IMR-90 (cell line): ENCODE measurements at regions not wholly inside any gene's neighbourhood (a gene's known extent, or its start where the extent isn't known, plus 50 kb on each side); places are given as distances from the start of the nearest gene placed in this dataset.

Source experiments
- ATAC-seq: fragments of 200-7000 bp; cut with Tn5 transposase; 2 replicates; pipeline ENCODE4 v1.9.1; 2020; ENCODE audit warnings: low read depth, mild to moderate bottlenecking, moderate library complexity
- BruUV-seq: library from RNA; stranded (reverse); fragments of 400-500 nt; replicated peaks from 2 replicates; lab custom pipeline; 2021; lab: Mats Ljungman, UMichigan
- CTCF ChIA-PET: fragments of 300-600 bp; formaldehyde crosslinking; extraction: SDS; loops from one replicate; lab custom pipeline; 2021; ENCODE audit warnings: antibody characterized with exemption; lab: Yijun Ruan, JAX
- POLR2A ChIA-PET: fragments of 300-600 bp; sonication (Branson Sonifier 250); formaldehyde crosslinking; loops from one replicate; lab custom pipeline; 2022; ENCODE audit warnings: antibody characterized with exemption; ENCODE audit not compliant: unreplicated experiment; lab: Charles Lee
- DNase-seq: peaks from one replicate; pipeline ENCODE4 v3.0.0; 2013
- H2AFZ ChIP-seq: replicated peaks from 2 replicates; pipeline ENCODE3; 2013; ENCODE audit warnings: low read length, mild to moderate bottlenecking; ENCODE audit not compliant: poor library complexity
- H2AK5ac ChIP-seq: 2 replicates; pipeline ENCODE4 v1.6.1; 2013; ENCODE audit warnings: low read depth, low read length, inconsistent platforms
- H2AK9ac ChIP-seq: replicated peaks from 2 replicates; pipeline ENCODE3; 2013; ENCODE audit warnings: mild to moderate bottlenecking, low read depth, low read length, moderate library complexity; ENCODE audit not compliant: poor library complexity
- H2BK120ac ChIP-seq: 2 replicates; pipeline ENCODE4 v1.6.1; 2013; ENCODE audit warnings: low read depth, low read length, inconsistent platforms
- H2BK15ac ChIP-seq: 3 replicates; pipeline ENCODE4 v1.6.1; 2013; ENCODE audit warnings: low read depth, low read length, inconsistent platforms
- H2BK20ac ChIP-seq: 2 replicates; pipeline ENCODE4 v1.6.1; 2013; ENCODE audit warnings: low read depth, mild to moderate bottlenecking, inconsistent platforms, low read length, moderate library complexity
- H2BK5ac ChIP-seq: 2 replicates; pipeline ENCODE4 v1.6.1; 2013; ENCODE audit warnings: mild to moderate bottlenecking, low read depth, low read length, inconsistent platforms; ENCODE audit not compliant: poor library complexity, severe bottlenecking
- H3K14ac ChIP-seq: replicated peaks from 2 replicates; pipeline ENCODE4 v1.6.1; 2013; ENCODE audit warnings: low read depth, low read length, inconsistent platforms
- H3K18ac ChIP-seq: 2 replicates; pipeline ENCODE4 v1.6.1; 2013; ENCODE audit warnings: low read depth, low read length, control low read depth
- H3K23ac ChIP-seq: 2 replicates; pipeline ENCODE4 v1.6.1; 2013; ENCODE audit warnings: low read depth, low read length, inconsistent platforms
- H3K27ac ChIP-seq: 2 replicates; pipeline ENCODE4 v1.5.1; 2013; ENCODE audit warnings: mild to moderate bottlenecking, control low read depth, low read length; ENCODE audit not compliant: insufficient read depth
- H3K27me3 ChIP-seq: 2 replicates; pipeline ENCODE4 v1.6.1; 2013; ENCODE audit warnings: low read length; ENCODE audit not compliant: control insufficient read depth, insufficient read depth
- H3K36me3 ChIP-seq: 2 replicates; pipeline ENCODE4 v1.6.1; 2013; ENCODE audit warnings: low read length, mixed read lengths; ENCODE audit not compliant: control insufficient read depth, insufficient read depth
- H3K4ac ChIP-seq: 2 replicates; pipeline ENCODE4 v1.6.1; 2013; ENCODE audit warnings: low read depth, low read length, inconsistent platforms
- H3K4me1 ChIP-seq: 2 replicates; pipeline ENCODE4 v1.6.1; 2013; ENCODE audit warnings: low read length, mixed read lengths; ENCODE audit not compliant: control insufficient read depth, insufficient read depth
- H3K4me2 ChIP-seq: 2 replicates; pipeline ENCODE4 v1.6.1; 2013; ENCODE audit warnings: low read depth, mild to moderate bottlenecking, control low read depth, low read length, moderate library complexity
- H3K4me3 ChIP-seq: 2 replicates; pipeline ENCODE4 v1.5.1; 2013; ENCODE audit warnings: low read depth, mild to moderate bottlenecking, control low read depth, low read length, moderate library complexity; ENCODE audit not compliant: insufficient read depth
- H3K56ac ChIP-seq: 2 replicates; pipeline ENCODE4 v1.6.1; 2013; ENCODE audit warnings: low read length, inconsistent platforms; ENCODE audit not compliant: insufficient read depth; ENCODE audit errors: extremely low read depth
- H3K79me1 ChIP-seq, 2 experiments: 2 replicates each; pipeline ENCODE4 v1.6.1; 2013; ENCODE audit warnings: low read length in 2 of 2, inconsistent platforms in 1 of 2, low read depth in 1 of 2
- H3K9ac ChIP-seq: 2 replicates; pipeline ENCODE4 v1.6.1; 2013; ENCODE audit warnings: low read depth, low read length, control low read depth
- H3K9me1 ChIP-seq: 2 replicates; pipeline ENCODE4 v1.6.1; 2013; ENCODE audit warnings: low read length, inconsistent platforms; ENCODE audit not compliant: insufficient read depth
- H3K9me3 ChIP-seq: 2 replicates; pipeline ENCODE4 v1.6.1; 2013; ENCODE audit warnings: low read length; ENCODE audit not compliant: control insufficient read depth, insufficient read depth
- H4K20me1 ChIP-seq: 2 replicates; pipeline ENCODE4 v1.6.1; 2013; ENCODE audit warnings: low read length, inconsistent platforms; ENCODE audit not compliant: insufficient read depth
- H4K5ac ChIP-seq: 2 replicates; pipeline ENCODE4 v1.6.1; 2013; ENCODE audit warnings: mild to moderate bottlenecking, low read depth, low read length, control low read depth
- H4K8ac ChIP-seq, 2 experiments: 2 replicates each; pipeline ENCODE4 v1.6.1; 2013; ENCODE audit warnings: low read depth in 2 of 2, low read length in 2 of 2, control low read depth in 1 of 2, inconsistent platforms in 1 of 2
- H4K91ac ChIP-seq: 2 replicates; pipeline ENCODE4 v1.6.1; 2013; ENCODE audit warnings: low read depth, low read length, inconsistent platforms; ENCODE audit not compliant: insufficient read depth
- BHLHE40 ChIP-seq: fragments of 150-350 bp; IDR thresholded peaks from 2 replicates; pipeline ENCODE4 v1.6.1; 2016; ENCODE audit warnings: mild to moderate bottlenecking, low read depth, low read length
- CEBPB ChIP-seq: IDR thresholded peaks from 2 replicates; pipeline ENCODE4 v1.6.1; 2012; ENCODE audit warnings: low read depth, low read length, improper control_type of control experiment
- CHD1 ChIP-seq: IDR thresholded peaks from 2 replicates; pipeline ENCODE4 v1.6.1; 2012; ENCODE audit warnings: low read depth, low read length, improper control_type of control experiment
- FOS ChIP-seq: fragments of 150-350 bp; IDR thresholded peaks from 2 replicates; pipeline ENCODE4 v1.6.1; 2016; ENCODE audit warnings: low read depth, low read length
- MAFK ChIP-seq: IDR thresholded peaks from 2 replicates; pipeline ENCODE4 v1.6.1; 2012; ENCODE audit warnings: low read depth, low read length, improper control_type of control experiment
- MAZ ChIP-seq: IDR thresholded peaks from 2 replicates; pipeline ENCODE4 v1.6.1; 2012; ENCODE audit warnings: low read depth, mild to moderate bottlenecking, low read length, improper control_type of control experiment, moderate library complexity, borderline replicate concordance
- MXI1 ChIP-seq: IDR thresholded peaks from 2 replicates; pipeline ENCODE4 v1.6.1; 2012; ENCODE audit warnings: low read depth, mild to moderate bottlenecking, low read length, moderate library complexity, borderline replicate concordance
- NFE2L2 ChIP-seq: fragments of 150-350 bp; IDR thresholded peaks from 2 replicates; pipeline ENCODE4 v1.6.1; 2016; ENCODE audit warnings: low read depth, mild to moderate bottlenecking, low read length
- POLR2A ChIP-seq: IDR thresholded peaks from 2 replicates; pipeline ENCODE4 v1.6.1; 2012; ENCODE audit warnings: mild to moderate bottlenecking, low read depth, low read length
- RAD21 ChIP-seq: IDR thresholded peaks from 2 replicates; pipeline ENCODE4 v1.6.1; 2012; ENCODE audit warnings: low read length, improper control_type of control experiment
- RCOR1 ChIP-seq: IDR thresholded peaks from 2 replicates; pipeline ENCODE4 v1.6.1; 2012; ENCODE audit warnings: mild to moderate bottlenecking, low read length, improper control_type of control experiment; ENCODE audit not compliant: insufficient replicate concordance
- RFX5 ChIP-seq: IDR thresholded peaks from 2 replicates; pipeline ENCODE4 v1.8.0; 2012; ENCODE audit warnings: low read depth, mild to moderate bottlenecking, low read length, moderate library complexity
- SMC3 ChIP-seq: fragments of 150-350 bp; IDR thresholded peaks from 2 replicates; pipeline ENCODE4 v1.6.1; 2016; ENCODE audit warnings: low read depth, mild to moderate bottlenecking, antibody characterized with exemption, low read length, moderate library complexity
- USF2 ChIP-seq: fragments of 150-350 bp; IDR thresholded peaks from 2 replicates; pipeline ENCODE4 v1.6.1; 2017; ENCODE audit warnings: mild to moderate bottlenecking, antibody characterized with exemption, low read length, low read depth
- WGBS, 2 experiments: methylation state at CpG; one replicate each; pipeline versions ENCODE4 v1.1.5 to v1.1.7; 2013; ENCODE audit warnings: missing lambda C conversion rate in 2 of 2; ENCODE audit not compliant: insufficient read length in 1 of 2; ENCODE audit errors: extremely low coverage in 2 of 2; 5-methylcytosine and 5-hydroxymethylcytosine counted together
- dilution Hi-C: fragments of 300-500 bp; cut with HindIII; formaldehyde crosslinking; loops from one replicate; pipeline ENCODE4 v1.14.3; 2018; ENCODE audit warnings: low sequenced_read_pairs; ENCODE audit not compliant: unreplicated experiment
- in situ Hi-C: fragments of 300-500 bp; cut with MboI; formaldehyde crosslinking; loops from 3 replicates; pipeline ENCODE4 v1.14.3; 2019; ENCODE audit warnings: low sequenced_read_pairs, inconsistent platforms, mixed read lengths
- intact Hi-C: fragments of 100-400 bp; cut with micrococcal nuclease; formaldehyde crosslinking; loops from 2 replicates; pipeline ENCODE4 v1.10.0; 2022
- TF ChIP-seq, protein P1 (sequence below): fragments of 150-350 bp; IDR thresholded peaks from 2 replicates; pipeline ENCODE4 v1.6.1; 2016; ENCODE audit warnings: low read depth, mild to moderate bottlenecking, low read length, moderate library complexity, borderline replicate concordance

GRCh38 chr17:72465191-72466024, 344.6 kb downstream of the SOX9 start:
- Histone ChIP-seq H4K91ac (peak overlapping the region; percentile 67), H3K9me3 (no peaks in the 10 kb centered on the region), H2BK5ac (peak overlapping the region; percentile 62), H3K9me1 (peaks cover 30% of the 10 kb centered on the region), H3K4me2 (peak overlapping the region; percentile 86), H3K9ac (peak overlapping the region; percentile 32), H4K5ac (peak overlapping the region; percentile 28; the same call in 1 of the 2 replicates), H4K20me1 (peaks cover 9% of the 10 kb centered on the region), H3K23ac (peak overlapping the region; percentile 15), H2AK9ac (peak overlapping the region; percentile 81), H4K8ac (peak overlapping the region; percentile 29 to 55; a peak in 3 of 4 replicates), H3K18ac (peak overlapping the region; percentile 40; the same call in 1 of the 2 replicates), H2BK120ac (peak overlapping the region; percentile 77), H2AFZ (peak overlapping the region; percentile 76), H2BK20ac (peak overlapping the region; percentile 65), H3K14ac (peak overlapping the region; percentile 66), H3K4ac (peak overlapping the region; percentile 80), H2AK5ac (peak overlapping the region; percentile 59), H3K27ac (peak overlapping the region; percentile 62; the same call in 1 of the 2 replicates), H3K79me1 (peaks cover 18 to 61% of the 10 kb centered on the region in 2 experiments), H3K36me3 (no peaks in the 10 kb centered on the region), H2BK15ac (peak overlapping the region; percentile 61; the same call in 2 of the 3 replicates), H3K4me1 (peaks cover 13% of the 10 kb centered on the region), H3K27me3 (no peaks in the 10 kb centered on the region), H3K4me3 (peak overlapping the region; percentile 25; the same call in 1 of the 2 replicates), H3K56ac (peak overlapping the region; percentile 47)
- DNase-seq: peak; percentile 97
- intact Hi-C loops: no loop called here
- ChIA-PET POLR2A (no interaction called here), CTCF (no interaction called here)
- peak; percentile 88 for ATAC-seq
- in situ Hi-C loops: no loop called here
- no TSS peak for BruUV-seq
- WGBS, 2 experiments: 0% methylated on average over 2 of the region's 18 CpGs; no CpG with 5 or more reads in 1 of the 2 experiments
- dilution Hi-C loops: no loop called here
- TF ChIP-seq RCOR1: no peak
- TF ChIP-seq BHLHE40: peak; percentile 72
- peak; percentile 93 for TF ChIP-seq FOS
- TF ChIP-seq CHD1: no peak
- no peak for TF ChIP-seq RAD21
- no peak for TF ChIP-seq USF2
- TF ChIP-seq CEBPB: no peak
- TF ChIP-seq MAFK: no peak
- no peak for TF ChIP-seq SMC3
- TF ChIP-seq, protein P1, sequence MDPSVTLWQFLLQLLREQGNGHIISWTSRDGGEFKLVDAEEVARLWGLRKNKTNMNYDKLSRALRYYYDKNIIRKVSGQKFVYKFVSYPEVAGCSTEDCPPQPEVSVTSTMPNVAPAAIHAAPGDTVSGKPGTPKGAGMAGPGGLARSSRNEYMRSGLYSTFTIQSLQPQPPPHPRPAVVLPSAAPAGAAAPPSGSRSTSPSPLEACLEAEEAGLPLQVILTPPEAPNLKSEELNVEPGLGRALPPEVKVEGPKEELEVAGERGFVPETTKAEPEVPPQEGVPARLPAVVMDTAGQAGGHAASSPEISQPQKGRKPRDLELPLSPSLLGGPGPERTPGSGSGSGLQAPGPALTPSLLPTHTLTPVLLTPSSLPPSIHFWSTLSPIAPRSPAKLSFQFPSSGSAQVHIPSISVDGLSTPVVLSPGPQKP: no peak
- peak; percentile 37; the same call in 1 of the 2 replicates for TF ChIP-seq MAZ
- no peak; the same call in 1 of the 2 replicates for TF ChIP-seq RFX5
- 0 out of 2 replicates have a peak, but pooled peaks have one; percentile 22 for TF ChIP-seq POLR2A
- no peak for TF ChIP-seq NFE2L2
- TF ChIP-seq MXI1: no peak
